ENCODE measurements at regions not wholly inside any gene's neighbourhood (a gene's known extent, or its start where the extent isn't known, plus 50 kb on each side); places are given as distances from the start of the nearest gene placed in this dataset.

DNA sequence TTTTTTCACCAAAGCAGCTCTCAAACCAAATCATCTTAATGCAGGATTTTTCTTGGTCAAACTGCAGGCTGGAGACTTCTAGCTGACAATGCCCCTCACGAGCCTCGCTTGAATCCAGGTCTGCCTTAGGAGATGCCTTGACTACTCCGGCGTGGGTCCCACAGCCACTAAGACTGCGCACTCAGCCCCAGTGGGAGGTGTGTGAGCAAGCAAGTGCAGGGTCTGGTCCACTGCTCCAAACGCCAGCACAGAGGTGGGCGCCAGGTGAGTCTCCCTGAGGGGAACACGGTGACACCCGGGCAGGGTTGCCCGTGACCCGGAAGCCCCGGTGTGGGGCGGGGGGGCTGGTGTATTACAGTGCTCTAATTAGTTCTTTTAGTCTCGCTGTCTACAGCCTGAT is 838.3 kb downstream of the NLGN4X start:
- TF ChIP-seq, protein P1, sequence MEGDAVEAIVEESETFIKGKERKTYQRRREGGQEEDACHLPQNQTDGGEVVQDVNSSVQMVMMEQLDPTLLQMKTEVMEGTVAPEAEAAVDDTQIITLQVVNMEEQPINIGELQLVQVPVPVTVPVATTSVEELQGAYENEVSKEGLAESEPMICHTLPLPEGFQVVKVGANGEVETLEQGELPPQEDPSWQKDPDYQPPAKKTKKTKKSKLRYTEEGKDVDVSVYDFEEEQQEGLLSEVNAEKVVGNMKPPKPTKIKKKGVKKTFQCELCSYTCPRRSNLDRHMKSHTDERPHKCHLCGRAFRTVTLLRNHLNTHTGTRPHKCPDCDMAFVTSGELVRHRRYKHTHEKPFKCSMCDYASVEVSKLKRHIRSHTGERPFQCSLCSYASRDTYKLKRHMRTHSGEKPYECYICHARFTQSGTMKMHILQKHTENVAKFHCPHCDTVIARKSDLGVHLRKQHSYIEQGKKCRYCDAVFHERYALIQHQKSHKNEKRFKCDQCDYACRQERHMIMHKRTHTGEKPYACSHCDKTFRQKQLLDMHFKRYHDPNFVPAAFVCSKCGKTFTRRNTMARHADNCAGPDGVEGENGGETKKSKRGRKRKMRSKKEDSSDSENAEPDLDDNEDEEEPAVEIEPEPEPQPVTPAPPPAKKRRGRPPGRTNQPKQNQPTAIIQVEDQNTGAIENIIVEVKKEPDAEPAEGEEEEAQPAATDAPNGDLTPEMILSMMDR (conservative IDR thresholded peaks at IDR 0.05; ENCODE audit: low read depth, low read length), result no peak
- no peak overlapping the region for H3K4me3 ChIP-seq (ENCODE audit: low read depth, low read length)

DNA sequence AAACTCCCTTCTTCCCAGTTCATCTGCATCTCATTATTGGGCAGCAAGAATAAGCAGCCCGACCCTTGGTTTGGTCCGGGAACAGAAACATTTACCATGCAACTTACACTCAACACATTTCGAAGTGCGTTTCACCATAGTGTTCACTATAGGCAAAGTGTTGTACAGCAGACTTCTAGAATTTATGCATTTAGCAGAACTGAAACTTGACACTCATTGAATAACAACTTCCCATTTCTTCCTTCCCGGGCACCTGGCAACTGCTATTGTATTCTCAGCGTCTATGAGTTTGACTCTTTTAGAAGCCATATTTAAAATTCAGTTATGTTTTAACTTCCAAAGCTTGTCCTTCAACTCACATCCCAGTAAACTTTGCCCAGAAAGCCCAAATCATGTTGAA is 840.6 kb downstream of the NLGN4X start:
- TF ChIP-seq, protein P1 (conservative IDR thresholded peaks at IDR 0.05; ENCODE audit: low read depth, low read length), result no peak
- no peak overlapping the region for H3K4me3 ChIP-seq (ENCODE audit: low read depth, low read length)
- DNase-seq (ENCODE audit: low read depth), result no peak

More for the DNA sequence above, 838.3 kb downstream of the NLGN4X start:
- DNase-seq (ENCODE audit: low read depth), result no peak

DNA sequence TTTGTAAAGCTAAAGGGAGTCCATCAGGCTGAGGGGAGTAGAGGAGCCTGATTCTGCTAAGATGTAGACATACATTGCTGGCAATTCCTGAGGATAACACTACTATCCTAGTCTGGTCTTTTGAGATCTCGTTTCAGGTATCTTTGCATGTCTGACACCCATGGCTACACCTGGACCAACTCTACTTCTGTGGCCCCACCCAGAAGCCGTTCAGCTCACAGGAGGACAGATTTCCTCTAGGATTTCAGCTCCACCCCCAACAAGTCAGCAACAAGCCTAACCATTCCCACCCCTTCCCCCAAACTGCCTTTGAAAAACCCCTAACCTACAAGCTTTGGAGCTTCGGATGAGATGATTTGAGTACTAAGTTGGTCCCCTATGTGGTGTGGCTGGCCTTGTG is 848.2 kb downstream of the NLGN4X start:
- DNase-seq (ENCODE audit: low read depth), result no peak
- no peak overlapping the region for H3K4me3 ChIP-seq (ENCODE audit: low read depth, low read length)
- TF ChIP-seq, protein P1 (conservative IDR thresholded peaks at IDR 0.05; ENCODE audit: low read depth, low read length), result no peak

DNA sequence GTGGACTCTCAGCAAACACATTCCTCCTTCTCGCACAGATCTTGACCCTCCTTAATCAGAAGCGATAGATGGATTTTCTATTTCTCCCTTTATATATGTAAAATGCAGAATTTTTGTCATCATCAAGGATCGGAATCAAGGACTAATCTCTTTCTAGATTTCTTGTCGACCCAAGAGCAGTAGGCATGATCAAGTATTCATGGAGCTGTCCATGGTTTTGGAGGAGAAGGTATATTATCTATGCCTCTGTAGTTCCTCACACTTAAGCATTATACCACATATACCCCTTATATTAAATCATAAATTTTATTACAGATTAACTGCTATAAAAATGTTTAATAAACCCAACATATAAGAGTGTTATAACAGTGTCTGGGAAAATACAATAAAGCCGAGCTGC is 886.8 kb downstream of the NLGN4X start:
- no peak overlapping the region for H3K4me3 ChIP-seq (ENCODE audit: low read depth, low read length)
- TF ChIP-seq, protein P1 (conservative IDR thresholded peaks at IDR 0.05; ENCODE audit: low read depth, low read length), result no peak
- no peak for DNase-seq (ENCODE audit: low read depth)

DNA sequence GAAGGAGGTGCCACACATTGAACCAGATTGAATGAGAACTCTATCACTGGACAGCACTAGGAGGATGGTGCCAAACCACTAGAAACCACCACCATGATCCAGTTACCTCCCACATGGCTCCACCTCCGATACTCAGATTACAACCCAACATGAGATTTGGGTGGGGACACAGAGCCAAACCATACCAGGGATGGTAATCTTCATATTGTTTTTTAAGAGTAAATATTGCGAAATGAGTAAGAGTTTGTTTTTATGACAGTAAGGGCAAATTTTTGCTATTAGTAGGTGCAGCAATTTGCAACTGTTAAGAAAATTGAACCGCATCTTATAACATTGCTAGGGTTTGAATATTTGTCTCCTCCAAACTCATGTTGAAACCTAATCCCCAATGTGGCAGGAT is 891.5 kb downstream of the NLGN4X start:
- TF ChIP-seq, protein P1 (conservative IDR thresholded peaks at IDR 0.05; ENCODE audit: low read depth, low read length), result no peak
- DNase-seq (ENCODE audit: low read depth), result no peak

DNA sequence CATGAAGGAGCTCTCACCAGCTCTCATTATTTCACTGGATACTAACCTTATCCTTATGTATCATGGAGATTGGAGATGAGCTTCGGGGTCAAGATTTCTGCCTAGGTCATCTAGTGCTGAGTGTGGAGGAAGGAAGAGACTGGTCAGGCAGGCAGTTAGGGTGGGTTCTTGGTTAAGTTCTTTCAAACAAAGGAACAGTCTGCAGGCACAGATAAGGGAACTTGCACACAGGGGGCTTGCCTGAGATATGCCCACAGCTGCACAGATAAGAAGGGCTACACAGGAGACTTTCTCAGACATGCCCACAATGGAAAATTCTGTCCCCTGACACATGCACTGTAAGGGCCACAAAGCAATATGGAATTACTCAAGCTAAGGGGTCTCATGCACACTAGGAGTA is 904.1 kb downstream of the NLGN4X start:
- no peak for DNase-seq (ENCODE audit: low read depth)
- TF ChIP-seq, protein P1 (conservative IDR thresholded peaks at IDR 0.05; ENCODE audit: low read depth, low read length), result no peak
- no peak overlapping the region for H3K4me3 ChIP-seq (ENCODE audit: low read depth, low read length)

More for the DNA sequence above, 891.5 kb downstream of the NLGN4X start:
- no peak overlapping the region for H3K4me3 ChIP-seq (ENCODE audit: low read depth, low read length)

DNA sequence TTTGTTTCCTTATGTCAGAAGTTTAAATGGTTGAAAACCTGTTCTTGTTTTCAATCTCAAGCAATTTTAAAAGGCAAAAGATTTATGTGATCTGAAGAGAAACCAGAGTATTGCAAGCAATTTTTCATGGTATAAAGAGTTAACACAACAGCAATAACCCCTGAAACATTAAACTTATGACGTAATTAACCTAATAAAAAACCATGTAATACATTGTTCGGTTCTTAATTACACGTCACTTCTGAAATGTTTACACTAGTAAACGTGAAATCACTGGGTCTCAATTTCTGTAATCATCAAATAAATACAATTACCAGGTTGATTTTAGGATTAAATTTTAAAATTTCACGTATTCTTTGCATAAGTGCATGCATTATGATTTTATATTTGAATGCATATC is 914.5 kb downstream of the NLGN4X start:
- no peak overlapping the region for H3K4me3 ChIP-seq (ENCODE audit: low read depth, low read length)
- TF ChIP-seq, protein P1 (conservative IDR thresholded peaks at IDR 0.05; ENCODE audit: low read depth, low read length), result no peak
- no peak for DNase-seq (ENCODE audit: low read depth)
